PC-3 (cell line): ENCODE measurements at regions not wholly inside any gene's neighbourhood (a gene's known extent, or its start where the extent isn't known, plus 50 kb on each side); places are given as distances from the start of the nearest gene placed in this dataset.

Experiments
- ATAC-seq: fragments of 200-7000 bp; cut with Tn5 transposase; 2 replicates; pipeline ENCODE4 v1.9.1; 2020; ENCODE audit warnings: mild to moderate bottlenecking, moderate library complexity
- BruUV-seq: library from RNA; stranded (reverse); fragments of 400-500 nt; replicated peaks from 2 replicates; lab custom pipeline; 2021; lab: Mats Ljungman, UMichigan
- CTCF ChIA-PET: fragments of 300-600 bp; sonication (Branson Sonifier 250); formaldehyde crosslinking; loops from one replicate; lab custom pipeline; 2022; ENCODE audit warnings: antibody characterized with exemption; lab: Charles Lee
- POLR2A ChIA-PET: fragments of 300-600 bp; sonication (Branson Sonifier 250); formaldehyde crosslinking; loops from one replicate; lab custom pipeline; 2022; ENCODE audit warnings: antibody characterized with exemption; ENCODE audit not compliant: unreplicated experiment; lab: Charles Lee
- DNase-seq: peaks from one replicate; pipeline ENCODE4 v3.0.0-alpha.2; 2015
- H2AFZ ChIP-seq: fragments of 300-600 bp; sonication (generic); 2 replicates; pipeline ENCODE4 v1.6.0; 2016; ENCODE audit warnings: antibody characterized with exemption, low read length
- H3F3A ChIP-seq: fragments of 300-600 bp; sonication (generic); one replicate; pipeline ENCODE4 v1.6.0; 2017; ENCODE audit warnings: antibody characterized with exemption, low read length, control low read depth, mild to moderate bottlenecking; ENCODE audit not compliant: unreplicated experiment
- H3K27ac ChIP-seq: fragments of 300-600 bp; sonication (generic); 2 replicates; pipeline ENCODE4 v1.5.1; 2016; ENCODE audit warnings: mild to moderate bottlenecking, low read length
- H3K27me3 ChIP-seq: fragments of 300-600 bp; sonication (generic); 2 replicates; pipeline ENCODE4 v1.6.1; 2016; ENCODE audit warnings: low read length, mixed read lengths
- H3K36me3 ChIP-seq: fragments of 300-600 bp; sonication (generic); 2 replicates; pipeline ENCODE4 v1.6.1; 2016; ENCODE audit warnings: low read depth, mixed run types, low read length, mixed read lengths
- H3K4me1 ChIP-seq: fragments of 300-600 bp; sonication (generic); 2 replicates; pipeline ENCODE4 v1.5.1; 2016; ENCODE audit warnings: low read length; ENCODE audit not compliant: insufficient read depth
- H3K4me2 ChIP-seq: fragments of 300-600 bp; sonication (generic); 2 replicates; pipeline ENCODE4 v1.6.0; 2016; ENCODE audit warnings: low read length
- H3K4me3 ChIP-seq: fragments of 300-600 bp; sonication (generic); 2 replicates; pipeline ENCODE4 v1.5.1; 2016; ENCODE audit warnings: mild to moderate bottlenecking, low read length, mixed read lengths
- H3K79me2 ChIP-seq: fragments of 300-600 bp; sonication (generic); 2 replicates; pipeline ENCODE4 v1.6.1; 2017; ENCODE audit warnings: low read length, mixed read lengths
- H3K9ac ChIP-seq: fragments of 300-600 bp; sonication (generic); 2 replicates; pipeline ENCODE4 v1.6.0; 2016; ENCODE audit warnings: mild to moderate bottlenecking, low read length
- H3K9me2 ChIP-seq: fragments of 300-600 bp; sonication (generic); replicated peaks from 2 replicates; pipeline ENCODE4 v1.6.1; 2016; ENCODE audit warnings: mixed run types, low read length, mixed read lengths
- H3K9me3 ChIP-seq: fragments of 300-600 bp; sonication (generic); 2 replicates; pipeline ENCODE4 v1.6.1; 2016; ENCODE audit warnings: low read length, mixed read lengths
- H4K20me1 ChIP-seq: fragments of 300-600 bp; sonication (generic); 2 replicates; pipeline ENCODE4 v1.6.1; 2016; ENCODE audit warnings: low read length, mixed read lengths
- EZH2 ChIP-seq: fragments of 300-600 bp; sonication (generic); IDR thresholded peaks from one replicate; pipeline ENCODE4 v1.6.1; 2017; ENCODE audit warnings: antibody characterized with exemption, mild to moderate bottlenecking, low read length; ENCODE audit not compliant: unreplicated experiment
- EZH2phosphoT487 ChIP-seq: fragments of 300-600 bp; sonication (generic); IDR thresholded peaks from 2 replicates; pipeline ENCODE4 v1.6.1; 2018; ENCODE audit warnings: mild to moderate bottlenecking, antibody characterized with exemption, low read length, borderline replicate concordance
- intact Hi-C: fragments of 100-400 bp; cut with micrococcal nuclease; formaldehyde crosslinking; loops from 2 replicates; pipeline ENCODE4 v1.9.0; 2023
- TF ChIP-seq, protein P1 (sequence below): fragments of 300-600 bp; sonication (generic); conservative IDR thresholded peaks from 2 replicates; pipeline ENCODE4 v1.5.1; 2017; ENCODE audit warnings: antibody characterized with exemption, low read depth, mild to moderate bottlenecking, low read length

- ChIA-PET CTCF (no interaction called here), POLR2A (no interaction called here)
- Histone ChIP-seq H3K27ac (no peak overlapping the region), H3K4me2 (no peak overlapping the region), H3K4me1 (no peaks in the 10 kb centered on the region), H3K27me3 (no peaks in the 10 kb centered on the region), H3K9me2 (no peaks in the 10 kb centered on the region), H4K20me1 (no peaks in the 10 kb centered on the region), H3K9ac (no peak overlapping the region), H3F3A (no peaks in the 10 kb centered on the region), H3K4me3 (no peak overlapping the region), H3K79me2 (no peaks in the 10 kb centered on the region), H3K9me3 (peaks cover 3% of the 10 kb centered on the region; the same call in 1 of the 2 replicates), H3K36me3 (no peaks in the 10 kb centered on the region), H2AFZ (no peak overlapping the region)
- DNase-seq, result no peak
- no TSS peak for BruUV-seq
- no peak for TF ChIP-seq EZH2phosphoT487
- TF ChIP-seq EZH2, result no peak
- TF ChIP-seq, protein P1, sequence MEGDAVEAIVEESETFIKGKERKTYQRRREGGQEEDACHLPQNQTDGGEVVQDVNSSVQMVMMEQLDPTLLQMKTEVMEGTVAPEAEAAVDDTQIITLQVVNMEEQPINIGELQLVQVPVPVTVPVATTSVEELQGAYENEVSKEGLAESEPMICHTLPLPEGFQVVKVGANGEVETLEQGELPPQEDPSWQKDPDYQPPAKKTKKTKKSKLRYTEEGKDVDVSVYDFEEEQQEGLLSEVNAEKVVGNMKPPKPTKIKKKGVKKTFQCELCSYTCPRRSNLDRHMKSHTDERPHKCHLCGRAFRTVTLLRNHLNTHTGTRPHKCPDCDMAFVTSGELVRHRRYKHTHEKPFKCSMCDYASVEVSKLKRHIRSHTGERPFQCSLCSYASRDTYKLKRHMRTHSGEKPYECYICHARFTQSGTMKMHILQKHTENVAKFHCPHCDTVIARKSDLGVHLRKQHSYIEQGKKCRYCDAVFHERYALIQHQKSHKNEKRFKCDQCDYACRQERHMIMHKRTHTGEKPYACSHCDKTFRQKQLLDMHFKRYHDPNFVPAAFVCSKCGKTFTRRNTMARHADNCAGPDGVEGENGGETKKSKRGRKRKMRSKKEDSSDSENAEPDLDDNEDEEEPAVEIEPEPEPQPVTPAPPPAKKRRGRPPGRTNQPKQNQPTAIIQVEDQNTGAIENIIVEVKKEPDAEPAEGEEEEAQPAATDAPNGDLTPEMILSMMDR, result no peak
- intact Hi-C loops, result no loop called here
- no peak for ATAC-seq
These were observed 397.3 kb downstream of the PPP1R3A start for GRCh38 chr7:113521468-113521867.

- DNase-seq (no peak), ATAC-seq (no peak)
- no peaks in the 10 kb centered on the region for H3K27me3 ChIP-seq
- intact Hi-C loops, result no loop called here
- TF ChIP-seq, protein P1, result no peak
- no peak for TF ChIP-seq EZH2phosphoT487
- no peak for TF ChIP-seq EZH2
- no peak overlapping the region for H3K27ac ChIP-seq
- no peaks in the 10 kb centered on the region for H3K79me2 ChIP-seq
- no peak overlapping the region for H2AFZ ChIP-seq
- H4K20me1 ChIP-seq, result no peaks in the 10 kb centered on the region
- BruUV-seq, result no TSS peak
- CTCF ChIA-PET, result no interaction called here
- H3K4me2 ChIP-seq, result no peak overlapping the region
- H3K4me3 ChIP-seq, result no peak overlapping the region
- H3K4me1 ChIP-seq, result no peaks in the 10 kb centered on the region
- no peaks in the 10 kb centered on the region for H3K9me2 ChIP-seq
- H3K9ac ChIP-seq, result no peak overlapping the region
- POLR2A ChIA-PET, result no interaction called here
- H3F3A ChIP-seq, result no peaks in the 10 kb centered on the region
- no peaks in the 10 kb centered on the region for H3K9me3 ChIP-seq
- no peaks in the 10 kb centered on the region for H3K36me3 ChIP-seq
These were observed 399.3 kb downstream of the PPP1R3A start for GRCh38 chr7:113519472-113519871.

DNA sequence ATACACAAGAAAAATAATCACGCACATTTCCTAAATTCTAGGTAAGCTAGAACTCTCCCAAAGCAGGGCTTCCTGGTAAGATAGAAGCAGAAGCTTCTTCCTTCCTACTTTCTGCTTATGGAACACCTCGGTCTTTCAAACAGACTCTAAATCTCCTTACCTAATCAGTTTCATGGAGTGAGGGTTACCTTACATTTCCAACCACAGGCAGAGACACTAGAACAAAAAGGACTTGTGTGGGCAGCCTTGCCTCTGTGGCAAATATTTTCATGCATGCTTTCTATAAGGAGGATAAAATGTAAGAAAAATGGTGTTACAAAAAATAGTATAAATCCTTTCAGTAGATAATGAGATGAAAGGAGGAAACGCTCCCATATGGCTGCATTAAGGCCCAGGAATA is 386.3 kb upstream of the SMIM30 start:
- TF ChIP-seq, protein P1, result no peak
- TF ChIP-seq EZH2phosphoT487, result no peak
- TF ChIP-seq EZH2, result no peak
- BruUV-seq, result no TSS peak
- DNase-seq (no peak), ATAC-seq (no peak)
- H3K9me2 ChIP-seq, result no peaks in the 10 kb centered on the region
- no peaks in the 10 kb centered on the region for H3K79me2 ChIP-seq
- no peak overlapping the region for H3K27ac ChIP-seq
- H2AFZ ChIP-seq, result no peak overlapping the region
- no peaks in the 10 kb centered on the region for H3F3A ChIP-seq
- no peaks in the 10 kb centered on the region for H3K36me3 ChIP-seq
- no peak overlapping the region for H3K9ac ChIP-seq
- no peaks in the 10 kb centered on the region for H3K9me3 ChIP-seq
- no peaks in the 10 kb centered on the region for H3K4me1 ChIP-seq
- ChIA-PET POLR2A (no interaction called here), CTCF (no interaction called here)
- no peak overlapping the region for H3K4me3 ChIP-seq
- H3K4me2 ChIP-seq, result no peak overlapping the region
- intact Hi-C loops, result no loop called here
- no peaks in the 10 kb centered on the region for H3K27me3 ChIP-seq
- no peaks in the 10 kb centered on the region for H4K20me1 ChIP-seq
